A549 (cell line): ENCODE measurements at regions not wholly inside any gene's neighbourhood (a gene's known extent, or its start where the extent isn't known, plus 50 kb on each side); places are given as distances from the start of the nearest gene placed in this dataset.

Source experiments
- ATAC-seq, 2 experiments: fragments of 200-7000 bp in 1 of 2; fragments of >200 bp in 1 of 2; cut with Nextera tagmentation in 1 of 2; cut with Tn5 transposase in 1 of 2; 3 replicates each; pipeline versions ENCODE4 v1.8.0 to v1.9.1; 2018 to 2020; ENCODE audit warnings: mild to moderate bottlenecking in 1 of 2, moderate library complexity in 1 of 2
- CTCF ChIA-PET: fragments of 300-600 bp; sonication (Branson Sonifier 250); formaldehyde crosslinking; extraction: SDS; loops from one replicate; lab custom pipeline; 2021; ENCODE audit warnings: antibody characterized with exemption, inconsistent platforms; lab: Yijun Ruan, JAX
- POLR2A ChIA-PET: fragments of 350-600 bp; formaldehyde crosslinking; extraction: SDS; loops from one replicate; lab custom pipeline; 2021; ENCODE audit warnings: antibody characterized with exemption, inconsistent platforms; lab: Yijun Ruan, JAX
- DNase-seq, 2 experiments: peaks; one replicate each; pipeline versions ENCODE4 v3.0.0 to v3.0.0-alpha.2; 2011 to 2016; ENCODE audit warnings: low read depth in 1 of 2, low spot score in 1 of 2
- FAIRE-seq: peaks from 2 replicates; lab custom pipeline; 2011; peaks lifted over from hg19 to GRCh38; lab: Jason Lieb, UNC
- H3K27ac ChIP-seq, 2 experiments: fragments of >200 bp; sonication (Bioruptor Twin); formaldehyde crosslinking; 3 replicates each; pipeline ENCODE4 v1.5.1; 2016 to 2017
- H3K4me1 ChIP-seq: fragments of >200 bp; sonication (Bioruptor Twin); formaldehyde crosslinking; 3 replicates; pipeline ENCODE4 v1.6.1; 2016
- H3K4me2 ChIP-seq: fragments of >200 bp; sonication (Bioruptor Twin); formaldehyde crosslinking; 3 replicates; pipeline ENCODE4 v1.6.1; 2016
- H3K4me3 ChIP-seq: fragments of >200 bp; sonication (Bioruptor Twin); formaldehyde crosslinking; 3 replicates; pipeline ENCODE4 v1.5.1; 2016
- H3K9me3 ChIP-seq: fragments of >200 bp; sonication (Bioruptor Twin); formaldehyde crosslinking; 3 replicates; pipeline ENCODE4 v1.6.1; 2016
- CBX2 ChIP-seq: fragments of 200-600 bp; sonication (generic); IDR thresholded peaks from 2 replicates; pipeline ENCODE4 v1.6.1; 2016; ENCODE audit warnings: low read depth, mild to moderate bottlenecking, borderline replicate concordance
- CEBPB ChIP-seq, 2 experiments: fragments of >200 bp in 1 of 2; sonication (Bioruptor Twin) in 1 of 2; formaldehyde crosslinking in 1 of 2; IDR thresholded peaks; 2 replicates each; pipeline ENCODE4 v1.6.1; 2012 to 2016
- CTCF ChIP-seq: fragments of >200 bp; sonication (Bioruptor Twin); formaldehyde crosslinking; IDR thresholded peaks from 3 replicates; pipeline ENCODE4 v1.5.1; 2016
- E2F6 ChIP-seq: IDR thresholded peaks from 2 replicates; pipeline ENCODE4 v1.6.1; 2012; ENCODE audit warnings: low read depth, borderline replicate concordance
- EHMT2 ChIP-seq: fragments of 200-600 bp; sonication (generic); IDR thresholded peaks from 2 replicates; pipeline ENCODE4 v1.6.1; 2016; ENCODE audit warnings: antibody characterized with exemption, low read depth, mild to moderate bottlenecking, moderate library complexity
- ELK1 ChIP-seq: fragments of 150-350 bp; IDR thresholded peaks from 2 replicates; pipeline ENCODE4 v1.6.1; 2014; ENCODE audit warnings: low read depth, mild to moderate bottlenecking, low read length
- ESRRA ChIP-seq: fragments of 150-350 bp; IDR thresholded peaks from 2 replicates; pipeline ENCODE4 v1.6.1; 2014; ENCODE audit warnings: mild to moderate bottlenecking, low read length, borderline replicate concordance
- GATA3 ChIP-seq: IDR thresholded peaks from 2 replicates; pipeline ENCODE4 v1.6.1; 2012; ENCODE audit warnings: borderline replicate concordance
- HEYL ChIP-seq: fragments of 250-450 bp; sonication (Bioruptor Pico); IDR thresholded peaks from 2 replicates; pipeline ENCODE4 v1.8.0; 2021; ENCODE audit warnings: mild to moderate bottlenecking, moderate library complexity
- HOXB13 ChIP-seq: fragments of 250-450 bp; sonication (Bioruptor Pico); IDR thresholded peaks from 2 replicates; pipeline ENCODE4 v1.5.0; 2020; ENCODE audit warnings: low read depth, mild to moderate bottlenecking, moderate library complexity
- HOXB5 ChIP-seq: fragments of 250-450 bp; sonication (Bioruptor Pico); IDR thresholded peaks from 2 replicates; pipeline ENCODE4 v1.5.0; 2020; ENCODE audit warnings: mild to moderate bottlenecking, moderate library complexity
- KDM5A ChIP-seq: fragments of 200-600 bp; sonication (generic); IDR thresholded peaks from 2 replicates; pipeline ENCODE4 v1.6.1; 2016; ENCODE audit warnings: antibody characterized with exemption, mild to moderate bottlenecking
- MAZ ChIP-seq: fragments of 150-350 bp; IDR thresholded peaks from 2 replicates; pipeline ENCODE4 v1.6.1; 2014; ENCODE audit warnings: antibody characterized with exemption, low read depth, low read length, borderline replicate concordance
- PHF8 ChIP-seq: fragments of 200-600 bp; sonication (generic); IDR thresholded peaks from 2 replicates; pipeline ENCODE4 v1.6.1; 2016; ENCODE audit warnings: low read depth, mild to moderate bottlenecking, antibody characterized with exemption, moderate library complexity, borderline replicate concordance
- RCOR1 ChIP-seq: fragments of 150-350 bp; IDR thresholded peaks from 2 replicates; pipeline ENCODE4 v1.6.1; 2014; ENCODE audit warnings: antibody characterized with exemption, low read length, low read depth
- SREBF2 ChIP-seq: fragments of 450-650 bp; IDR thresholded peaks from 2 replicates; pipeline ENCODE4 v1.6.1; 2014; ENCODE audit warnings: mild to moderate bottlenecking, moderate library complexity
- TFCP2L1 ChIP-seq: fragments of 250-450 bp; sonication (Bioruptor Pico); IDR thresholded peaks from 2 replicates; pipeline ENCODE4 v1.5.0; 2021; ENCODE audit warnings: mild to moderate bottlenecking
- USF2 ChIP-seq: fragments of 450-650 bp; IDR thresholded peaks from 2 replicates; pipeline ENCODE4 v1.6.1; 2014; ENCODE audit warnings: antibody characterized with exemption
- ZNF302 ChIP-seq: fragments of 250-450 bp; sonication (Bioruptor Pico); IDR thresholded peaks from 2 replicates; pipeline ENCODE4 v1.9.0; 2021; ENCODE audit warnings: inconsistent platforms, mild to moderate bottlenecking, moderate library complexity
- WGBS: methylation state at CpG from one replicate; pipeline ENCODE4 v1.1.6; 2017; ENCODE audit errors: missing lambda C conversion rate; 5-methylcytosine and 5-hydroxymethylcytosine counted together
- TF ChIP-seq, protein P1 (sequence below): fragments of 250-450 bp; sonication (Bioruptor Pico); IDR thresholded peaks from 2 replicates; pipeline ENCODE4 v1.5.0; 2020; ENCODE audit warnings: low read depth, mild to moderate bottlenecking, moderate library complexity

DNA sequence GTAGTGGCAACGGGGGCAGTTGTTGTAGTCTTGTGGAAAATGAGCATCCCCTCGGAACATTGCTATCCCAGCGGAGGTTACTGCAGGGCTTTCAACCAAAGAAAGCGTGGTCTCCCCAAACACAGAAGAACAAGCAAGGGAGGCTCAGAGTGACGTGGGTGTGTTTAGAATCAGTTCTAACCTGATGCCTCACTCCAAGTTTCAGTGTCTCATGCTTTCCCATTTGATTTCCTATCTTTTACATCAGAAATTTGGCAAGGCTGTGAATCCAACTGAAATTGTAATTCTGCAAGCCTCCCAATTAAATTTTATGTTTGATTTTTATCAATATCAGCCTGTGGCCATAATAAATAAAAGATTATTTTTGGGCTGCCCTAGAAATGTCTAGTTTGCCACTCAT lies 156.1 kb upstream of the LNX1 start:
- TF ChIP-seq ZNF302 (no peak), CEBPB (IDR thresholded peaks at IDR 0.05) (no peak), TFCP2L1 (CRISPR knock-in tag) (no peak), PHF8 (no peak), GATA3 (no peak), MAZ (no peak), ESRRA (no peak)
- H3K27ac ChIP-seq: no peak overlapping the region
- WGBS: 70% methylated on average over 5 of the region's 5 CpGs
- FAIRE-seq (no peak), ATAC-seq (no peak), DNase-seq (no peak)
- no peak overlapping the region for H3K4me2 ChIP-seq
- no peak overlapping the region for H3K4me3 ChIP-seq
- no peaks in the 10 kb centered on the region for H3K9me3 ChIP-seq
- POLR2A ChIA-PET: no interaction called here
- CTCF ChIA-PET: no interaction called here
- no peaks in the 10 kb centered on the region for H3K4me1 ChIP-seq

DNA sequence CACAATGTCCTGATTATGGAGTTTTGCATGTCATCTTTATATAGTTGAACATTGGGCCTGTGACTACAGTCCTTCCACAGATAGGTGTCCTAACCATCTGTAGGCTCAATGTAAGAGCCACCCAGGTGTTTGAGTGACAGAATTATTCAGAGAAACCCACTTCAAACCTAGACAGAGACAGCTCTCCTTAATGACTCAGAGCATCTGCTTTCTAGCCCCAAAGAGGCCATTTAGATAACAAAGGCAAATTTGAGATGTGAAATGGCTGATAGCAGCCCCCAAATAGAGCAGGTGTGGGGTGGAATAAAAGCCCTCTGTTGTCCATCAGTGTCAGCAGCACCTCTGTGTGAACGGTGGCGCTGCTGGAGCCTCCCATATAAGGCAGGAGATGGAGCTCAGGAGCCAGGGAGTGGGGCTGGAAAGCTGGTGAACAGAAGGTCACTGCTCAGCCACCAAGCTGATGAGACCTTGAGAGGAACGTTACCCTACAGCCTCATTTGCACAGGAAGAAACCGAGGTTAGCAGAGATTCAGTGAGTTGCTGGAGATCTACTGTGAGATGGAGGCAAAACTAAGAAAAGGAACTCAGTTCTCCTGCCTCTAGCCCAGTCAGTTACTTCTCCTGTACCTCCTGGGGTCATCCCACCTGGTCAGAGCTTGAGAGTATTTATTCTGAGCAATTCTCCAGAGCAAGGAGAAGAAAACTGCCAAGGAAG lies 153.3 kb upstream of the LNX1 start:
- no peaks in the 10 kb centered on the region for H3K9me3 ChIP-seq
- no peaks in the 10 kb centered on the region for H3K4me1 ChIP-seq
- DNase-seq (no peak), FAIRE-seq (no peak), ATAC-seq (no peak)
- no peak overlapping the region for H3K27ac ChIP-seq
- POLR2A ChIA-PET: no interaction called here
- no peak overlapping the region for H3K4me3 ChIP-seq
- WGBS: 52% methylated on average over 4 of the region's 4 CpGs
- no peak overlapping the region for H3K4me2 ChIP-seq
- TF ChIP-seq USF2: no peak
- TF ChIP-seq ELK1: no peak
- TF ChIP-seq, protein P1, sequence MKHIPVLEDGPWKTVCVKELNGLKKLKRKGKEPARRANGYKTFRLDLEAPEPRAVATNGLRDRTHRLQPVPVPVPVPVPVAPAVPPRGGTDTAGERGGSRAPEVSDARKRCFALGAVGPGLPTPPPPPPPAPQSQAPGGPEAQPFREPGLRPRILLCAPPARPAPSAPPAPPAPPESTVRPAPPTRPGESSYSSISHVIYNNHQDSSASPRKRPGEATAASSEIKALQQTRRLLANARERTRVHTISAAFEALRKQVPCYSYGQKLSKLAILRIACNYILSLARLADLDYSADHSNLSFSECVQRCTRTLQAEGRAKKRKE: no peak
- TF ChIP-seq CBX2: no peak
- TF ChIP-seq EHMT2: no peak
- no peak for TF ChIP-seq RCOR1
- no peak for TF ChIP-seq E2F6
- no peak for TF ChIP-seq HOXB13 (CRISPR knock-in tag)
- no peak for TF ChIP-seq CTCF
- TF ChIP-seq CEBPB (IDR thresholded peaks at IDR 0.05): no peak
- TF ChIP-seq SREBF2: no peak
- no peak for TF ChIP-seq KDM5A
- no peak for TF ChIP-seq HEYL
- no peak for TF ChIP-seq TFCP2L1 (CRISPR knock-in tag)
- no peak for TF ChIP-seq HOXB5
- CTCF ChIA-PET: interaction anchor here (0.6 kb wide), 1 partner anchor 28 kb away, joined by 5 read pairs; no protein-coding TSS in a partner anchor
